Right hindlimb (tissue), 1 donor: ENCODE measurements at regions not wholly inside any gene's neighbourhood (a gene's known extent, or its start where the extent isn't known, plus 50 kb on each side); places are given as distances from the start of the nearest gene placed in this dataset.
"Not testable (repeated sequence)": the region's sequence is repeated elsewhere in the genome, so short reads cannot be mapped to it uniquely, and the experiment has no call there.

ENCODE experiments used
- DNase-seq: peaks from one replicate; pipeline ENCODE4 v3.0.0-alpha.2; 2018

DNA sequence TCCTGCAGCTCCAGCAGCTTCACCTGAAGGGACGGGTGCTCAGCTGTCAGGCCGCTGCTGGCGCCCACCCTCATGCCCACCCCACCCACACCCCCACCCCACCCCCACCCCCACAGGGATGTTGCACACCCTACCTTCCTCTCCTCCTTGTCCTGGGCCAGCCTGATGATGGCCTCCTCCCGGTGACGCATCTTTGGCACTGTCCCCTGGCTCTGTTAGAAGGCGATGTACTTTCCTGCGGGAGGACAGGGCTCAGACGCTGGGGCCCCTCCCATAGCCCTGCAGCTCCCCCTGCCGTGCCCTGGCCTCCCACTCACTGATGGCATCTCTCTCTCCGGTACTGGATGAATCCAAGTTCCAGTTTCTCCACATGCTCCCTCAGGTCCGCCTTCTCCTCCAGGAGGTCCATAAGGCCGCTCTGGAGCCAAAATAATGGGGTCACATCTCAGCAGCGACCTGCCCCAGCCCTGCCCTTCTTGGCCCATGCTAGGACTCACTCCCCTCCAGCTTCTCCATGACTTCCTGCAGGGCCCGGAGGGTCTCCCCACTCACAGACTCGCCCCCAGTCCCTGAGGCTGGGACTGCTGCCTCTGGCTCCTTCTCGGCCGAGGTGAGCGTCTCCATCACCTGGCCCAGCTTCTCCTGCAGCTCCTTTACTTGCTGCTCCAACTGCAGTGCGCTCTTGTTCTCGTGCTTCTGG is 55.2 kb downstream of the GOLGA8B start:
- not testable (repeated sequence) for DNase-seq

GRCh38 chr15:34527641-34528040 is 55.8 kb downstream of the GOLGA8B start:
- not testable (repeated sequence) for DNase-seq

GRCh38 chr15:34523849-34524248 is 59.6 kb downstream of the GOLGA8B start:
- not testable (repeated sequence) for DNase-seq

- DNase-seq: not testable (repeated sequence)
Observed at GRCh38 chr15:34522601-34523000, 60.9 kb downstream of the GOLGA8B start.

GRCh38 chr15:34521802-34522485 is 61.5 kb downstream of the GOLGA8B start:
- not testable (repeated sequence) for DNase-seq

DNA sequence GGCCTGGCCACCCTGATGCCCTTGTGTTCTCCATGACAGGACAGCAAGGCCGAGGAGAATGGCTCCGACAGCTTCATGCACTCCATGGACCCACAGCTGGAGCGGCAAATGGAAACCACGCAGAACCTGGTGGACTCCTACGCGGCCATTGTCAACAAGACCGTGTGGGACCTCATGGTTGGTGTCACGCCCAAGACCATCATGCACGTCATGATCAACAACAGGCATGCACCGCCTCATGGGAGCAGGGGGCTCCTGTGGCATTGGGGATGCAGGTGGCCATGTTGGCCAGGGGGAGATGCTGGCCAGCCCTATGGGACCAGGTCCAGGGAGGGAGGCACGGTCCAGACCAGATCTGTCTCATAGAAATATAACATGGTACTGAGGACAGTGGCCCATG is 62.9 kb downstream of the GOLGA8B start:
- DNase-seq: no peak

- DNase-seq: not testable (repeated sequence)
Observed at GRCh38 chr15:34520010-34520409, 63.4 kb downstream of the GOLGA8B start.

- DNase-seq: peak; percentile 67
Observed at GRCh38 chr15:34514251-34514670, 69.2 kb downstream of the GOLGA8B start.

- DNase-seq: no peak
Observed at GRCh38 chr15:34512628-34513027, 70.8 kb downstream of the GOLGA8B start.

DNA sequence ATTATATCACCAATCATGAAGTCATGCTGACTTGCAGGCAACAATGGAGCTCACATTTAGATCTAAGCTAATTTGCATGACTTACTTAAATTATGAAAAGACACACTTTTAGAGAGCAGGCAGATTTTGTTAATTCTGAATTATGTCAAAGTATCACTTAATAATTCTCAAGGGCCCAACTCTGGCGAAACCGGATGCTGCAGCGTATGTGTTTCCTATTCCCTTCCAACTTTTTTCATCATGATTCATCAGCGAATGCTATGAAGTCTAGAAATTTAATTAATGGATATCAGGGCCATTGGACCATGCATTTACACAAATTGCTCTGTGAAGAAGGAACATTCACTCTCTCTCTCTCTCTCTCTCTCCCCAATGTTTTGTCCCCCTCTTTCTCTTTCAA is 63.5 kb upstream of the GOLGA8A start:
- no peak for DNase-seq

GRCh38 chr15:34496207-34496995 is 58.8 kb upstream of the GOLGA8A start:
- no peak for DNase-seq

DNA sequence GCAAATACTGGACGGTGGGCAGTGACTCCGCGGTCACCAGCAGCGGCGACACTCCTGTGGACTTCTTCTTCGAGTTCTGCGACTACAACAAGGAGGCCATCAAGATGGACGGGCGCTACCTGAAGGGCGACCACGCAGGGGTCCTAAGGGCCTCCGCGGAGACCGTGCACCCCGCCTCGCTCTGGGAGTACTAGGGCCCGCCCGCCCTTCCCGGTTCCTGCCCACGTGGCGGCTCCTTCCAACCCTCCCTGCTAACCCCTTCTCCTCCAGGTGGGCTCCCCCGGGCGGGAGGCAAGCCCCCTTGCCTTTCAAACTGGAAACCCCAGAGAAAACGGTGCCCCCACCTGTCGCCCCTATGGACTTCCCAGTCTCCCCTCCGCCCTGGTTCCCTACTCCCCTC is 58.1 kb upstream of the GOLGA8A start:
- DNase-seq: not testable (repeated sequence)

- no peak for DNase-seq
Observed at GRCh38 chr15:34494084-34494399, 56.4 kb upstream of the GOLGA8A start.

DNA sequence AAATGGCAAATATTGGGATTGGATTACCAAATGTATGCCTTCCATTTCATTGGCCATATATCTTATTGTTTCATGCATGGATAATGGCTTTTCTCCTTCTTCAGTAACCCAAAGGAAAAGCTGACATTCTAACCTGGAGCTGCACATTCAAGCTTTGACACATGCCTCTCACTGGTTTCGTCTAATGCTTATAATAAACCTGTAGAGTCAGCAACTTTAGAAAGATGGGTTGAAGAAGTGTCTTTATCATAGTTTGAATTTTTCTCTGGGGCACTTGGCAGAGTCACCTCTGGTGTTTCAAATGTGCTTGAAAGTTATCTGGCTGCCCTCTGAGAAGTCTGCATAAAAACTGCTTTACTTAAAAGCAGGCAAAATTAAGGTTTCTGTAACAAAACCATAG is 55.4 kb upstream of the GOLGA8A start:
- DNase-seq: no peak

DNA sequence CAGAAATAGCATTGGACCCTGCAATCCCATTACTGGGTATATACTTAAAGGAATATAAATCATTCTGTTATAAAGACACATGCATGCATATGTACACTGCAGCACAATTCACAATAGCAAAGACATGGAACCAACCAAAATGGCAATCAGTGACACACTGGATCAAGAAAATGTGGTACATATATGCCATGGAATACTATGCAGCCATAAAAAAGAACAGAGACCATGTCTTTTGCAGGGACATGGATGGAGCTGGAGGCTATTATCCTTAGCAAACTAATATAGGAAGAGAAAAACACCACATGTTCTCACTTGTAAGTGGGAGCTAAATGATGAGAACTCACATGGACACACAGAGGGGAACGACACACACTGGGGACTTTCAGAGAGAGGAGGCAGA is 53.9 kb upstream of the GOLGA8A start:
- DNase-seq: not testable (repeated sequence)

- no peak for DNase-seq
Observed at GRCh38 chr15:34490417-34491193, 53.0 kb upstream of the GOLGA8A start.

DNA sequence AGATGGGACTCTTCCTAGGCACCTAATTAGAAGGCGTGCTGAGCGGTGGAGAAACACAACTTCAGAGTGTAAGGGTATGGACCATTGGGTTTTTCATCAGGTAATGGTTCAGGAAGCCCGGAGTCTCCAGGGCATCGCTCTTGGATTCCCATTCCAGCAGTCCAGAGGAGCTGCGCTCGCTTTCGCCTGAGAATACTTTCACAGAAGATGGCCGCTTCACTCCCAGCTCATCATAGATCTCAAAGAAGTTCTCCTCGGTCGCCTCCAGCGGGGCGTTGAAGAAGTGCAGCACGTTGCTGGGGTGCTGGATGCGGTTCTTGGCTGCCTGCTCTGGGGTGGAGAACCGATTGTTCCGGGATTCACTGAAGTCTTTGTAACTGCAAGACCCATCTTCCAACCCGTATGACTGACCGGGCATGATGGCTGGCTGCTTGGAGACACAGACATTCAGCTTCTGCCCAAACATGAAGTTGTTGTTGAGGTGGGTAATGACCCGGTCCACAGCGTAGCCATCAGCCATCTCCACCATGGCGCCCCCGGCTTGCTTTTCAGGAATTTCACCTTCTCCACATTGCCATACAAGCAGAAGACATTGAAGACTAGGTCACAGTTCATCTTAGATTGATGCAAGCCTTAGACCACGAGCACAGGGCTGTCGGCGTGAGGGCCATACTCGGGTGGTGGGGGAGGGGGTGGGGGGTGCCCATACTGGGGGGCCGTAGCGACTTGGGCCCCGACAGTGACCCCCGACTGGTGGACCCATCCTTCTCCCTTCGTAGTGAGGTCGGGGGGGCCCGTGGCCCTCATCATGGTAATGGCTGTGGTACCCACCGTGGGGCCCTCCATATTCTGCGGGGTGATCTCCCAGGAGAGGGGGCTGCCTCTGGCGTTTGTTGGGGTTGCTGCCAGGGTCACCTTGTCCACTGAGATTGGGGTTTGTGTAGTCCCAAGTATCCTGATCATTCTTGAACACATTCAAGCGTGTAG is 51.7 kb upstream of the GOLGA8A start:
- DNase-seq: not testable (repeated sequence)
